HepG2 (cell line): ENCODE measurements at regions not wholly inside any gene's neighbourhood (a gene's known extent, or its start where the extent isn't known, plus 50 kb on each side); places are given as distances from the start of the nearest gene placed in this dataset.

Source experiments
- ATAC-seq: fragments of 200-7000 bp; cut with Tn5 transposase; 3 replicates; pipeline ENCODE4 v1.9.1; 2020; ENCODE audit warnings: mild to moderate bottlenecking, moderate library complexity
- BruUV-seq: library from RNA; stranded (reverse); fragments of 400-500 nt; replicated peaks from 2 replicates; lab custom pipeline; 2021; lab: Mats Ljungman, UMichigan
- CTCF ChIA-PET: fragments of 300-600 bp; formaldehyde crosslinking; extraction: SDS; loops from one replicate; lab custom pipeline; 2021; ENCODE audit warnings: low total read pairs, inconsistent platforms, low intra/inter-chr PET ratio; lab: Yijun Ruan, JAX
- POLR2A ChIA-PET: fragments of 350-600 bp; sonication (Branson Sonifier 250); formaldehyde crosslinking; loops from one replicate; lab custom pipeline; 2020; ENCODE audit warnings: antibody characterized with exemption, inconsistent platforms; lab: Yijun Ruan, JAX
- DNase-seq: peaks from one replicate; pipeline ENCODE4 v3.0.0-alpha.2; 2015; ENCODE audit warnings: low spot score
- FAIRE-seq: peaks from 3 replicates; lab custom pipeline; 2011; peaks lifted over from hg19 to GRCh38; lab: Jason Lieb, UNC
- H2AFZ ChIP-seq: one replicate; pipeline ENCODE4 v1.6.1; 2011; ENCODE audit warnings: low read length, inconsistent platforms
- H3K27ac ChIP-seq: fragments of 300-600 bp; 3 replicates; pipeline ENCODE4 v1.8.0; 2011; ENCODE audit warnings: mixed run types, mild to moderate bottlenecking, mixed read lengths, low read length, inconsistent platforms; ENCODE audit not compliant: insufficient read depth; ENCODE audit errors: extremely low read length
- H3K27me3 ChIP-seq, 2 experiments: fragments of 200-600 bp in 1 of 2; 2 replicates in 1 of 2; 3 replicates in 1 of 2; pipeline versions ENCODE4 v1.6.0 to v1.8.0; 2011; ENCODE audit warnings: low read length in 2 of 2, mild to moderate bottlenecking in 2 of 2, moderate library complexity in 2 of 2, inconsistent platforms in 1 of 2; ENCODE audit not compliant: insufficient read depth in 2 of 2, control insufficient read depth in 1 of 2
- H3K36me3 ChIP-seq, 2 experiments: fragments of 200-600 bp in 1 of 2; replicated peaks in 1 of 2; 2 replicates in 1 of 2; 3 replicates in 1 of 2; pipeline versions ENCODE4 v1.5.1 to v1.8.0; 2011; ENCODE audit warnings: low read length in 2 of 2, inconsistent platforms in 1 of 2; ENCODE audit not compliant: insufficient read depth in 2 of 2, control insufficient read depth in 1 of 2
- H3K4me1 ChIP-seq: 2 replicates; pipeline ENCODE4 v1.5.1; 2012; ENCODE audit warnings: low read length, inconsistent platforms; ENCODE audit not compliant: insufficient read depth
- H3K4me2 ChIP-seq: 2 replicates; pipeline ENCODE4 v1.6.0; 2011; ENCODE audit warnings: low read depth, low read length, inconsistent platforms
- H3K4me3 ChIP-seq, 3 experiments: fragments of 200-600 bp in 1 of 3; sonication (generic), shearing (Covaris generic) in 1 of 3; replicated peaks in 1 of 3; 2 replicates each; pipeline ENCODE4 v1.5.1; 2011 to 2016; ENCODE audit warnings: low read length in 3 of 3, inconsistent platforms in 2 of 3, low read depth in 2 of 3, mild to moderate bottlenecking in 2 of 3, control low read depth in 1 of 3, mixed read lengths in 1 of 3; ENCODE audit not compliant: insufficient read depth in 1 of 3
- H3K79me2 ChIP-seq: one replicate; pipeline ENCODE4 v1.6.1; 2011; ENCODE audit warnings: low read length, inconsistent platforms; ENCODE audit not compliant: insufficient read depth
- H3K9ac ChIP-seq: 2 replicates; pipeline ENCODE4 v1.6.0; 2011; ENCODE audit warnings: mild to moderate bottlenecking, low read depth, low read length, inconsistent platforms; ENCODE audit not compliant: insufficient read depth
- H3K9me3 ChIP-seq: 2 replicates; pipeline ENCODE4 v1.5.1; 2012; ENCODE audit warnings: mild to moderate bottlenecking, low read length
- H4K20me1 ChIP-seq: 2 replicates; pipeline ENCODE4 v1.6.0; 2011; ENCODE audit warnings: inconsistent platforms, mild to moderate bottlenecking, low read length, moderate library complexity; ENCODE audit not compliant: insufficient read depth
- CBX2 ChIP-seq, 2 experiments: fragments of 200-600 bp in 1 of 2; sonication (generic); formaldehyde crosslinking in 1 of 2; IDR thresholded peaks; 2 replicates each; pipeline versions ENCODE4 v1.7.0 to v1.8.1; 2018 to 2022; ENCODE audit warnings: low read depth in 2 of 2, low read length in 1 of 2, mild to moderate bottlenecking in 1 of 2, missing genetic modification reagents in 1 of 2
- CEBPB ChIP-seq: IDR thresholded peaks from 2 replicates; pipeline ENCODE4 v1.6.1; 2011; ENCODE audit warnings: low read depth, low read length, improper control_type of control experiment, borderline replicate concordance
- FOXJ3 ChIP-seq: sonication (generic); formaldehyde crosslinking; IDR thresholded peaks from 2 replicates; pipeline ENCODE4 v1.4.0; 2020; ENCODE audit warnings: missing genetic modification reagents, mild to moderate bottlenecking, borderline replicate concordance
- FOXK1 ChIP-seq: sonication (generic); formaldehyde crosslinking; IDR thresholded peaks from 2 replicates; pipeline ENCODE4 v1.4.0; 2020; ENCODE audit warnings: low read depth, missing genetic modification reagents, borderline replicate concordance
- HMGXB3 ChIP-seq: sonication (generic); formaldehyde crosslinking; IDR thresholded peaks from 2 replicates; pipeline ENCODE4 v1.4.0; 2020; ENCODE audit warnings: missing genetic modification reagents, borderline replicate concordance
- HOMEZ ChIP-seq: IDR thresholded peaks from 2 replicates; pipeline ENCODE4 v1.6.1; 2016; ENCODE audit warnings: low read depth
- KLF16 ChIP-seq, 2 experiments: sonication (generic) in 1 of 2; formaldehyde crosslinking in 1 of 2; IDR thresholded peaks; 2 replicates each; pipeline versions ENCODE4 v1.6.1 to v1.8.0; 2016 to 2023; ENCODE audit warnings: missing genetic modification reagents in 2 of 2, missing compliant biosample characterization in 1 of 2
- MBNL3 ChIP-seq: fragments of 250-450 bp; sonication (Bioruptor Pico); conservative IDR thresholded peaks from 2 replicates; pipeline ENCODE4 v1.8.0; 2022; ENCODE audit warnings: mild to moderate bottlenecking, inconsistent platforms
- NFRKB ChIP-seq: fragments of 450-650 bp; IDR thresholded peaks from 2 replicates; pipeline ENCODE4 v1.6.1; 2017
- PBX2 ChIP-seq: IDR thresholded peaks from 2 replicates; pipeline ENCODE4 v1.6.1; 2016; ENCODE audit warnings: control low read depth
- SOX5 ChIP-seq: IDR thresholded peaks from 2 replicates; pipeline ENCODE4 v1.6.1; 2016; ENCODE audit warnings: borderline replicate concordance
- ZFP62 ChIP-seq: sonication (generic); formaldehyde crosslinking; IDR thresholded peaks from 2 replicates; pipeline ENCODE4 v1.4.0; 2020; ENCODE audit warnings: missing genetic modification reagents
- ZKSCAN1 ChIP-seq: fragments of 150-350 bp; IDR thresholded peaks from 2 replicates; pipeline ENCODE4 v1.6.1; 2014; ENCODE audit warnings: low read length
- ZNF432 ChIP-seq: sonication (generic); formaldehyde crosslinking; IDR thresholded peaks from 2 replicates; pipeline ENCODE4 v1.5.0; 2020; ENCODE audit warnings: missing genetic modification reagents, mild to moderate bottlenecking, borderline replicate concordance
- ZNF567 ChIP-seq: sonication (generic); formaldehyde crosslinking; IDR thresholded peaks from 2 replicates; pipeline ENCODE4 v1.8.1; 2023; ENCODE audit warnings: mild to moderate bottlenecking, missing genetic modification reagents, borderline replicate concordance
- ZNF770 ChIP-seq: sonication (generic); formaldehyde crosslinking; IDR thresholded peaks from 2 replicates; pipeline ENCODE4 v1.5.0; 2020; ENCODE audit warnings: mild to moderate bottlenecking, missing genetic modification reagents
- WGBS: methylation state at CpG from one replicate; pipeline ENCODE4 v1.1.6; 2017; ENCODE audit warnings: low lambda C conversion rate; 5-methylcytosine and 5-hydroxymethylcytosine counted together
- in situ Hi-C: cut with HindIII; loops from 2 replicates; pipeline ENCODE4 v1.10.0; 2017; ENCODE audit warnings: low pct_unique_long_range_greater_than_20kb; ENCODE audit not compliant: extremely low pct_ligation_motif_present
- intact Hi-C: fragments of 100-400 bp; cut with micrococcal nuclease; formaldehyde crosslinking; loops from one replicate; pipeline ENCODE4 v1.10.0; 2022; ENCODE audit not compliant: unreplicated experiment

- Histone ChIP-seq H3K36me3 (no peaks in the 10 kb centered on the region), H3K27me3 (no peaks in the 10 kb centered on the region), H3K4me2 (no peak overlapping the region), H3K9me3 (no peaks in the 10 kb centered on the region), H3K79me2 (no peaks in the 10 kb centered on the region), H3K9ac (no peak overlapping the region), H3K4me3 (no peak overlapping the region), H3K27ac (no peak overlapping the region), H2AFZ (no peak overlapping the region), H3K4me1 (peaks cover 10% of the 10 kb centered on the region), H4K20me1 (no peaks in the 10 kb centered on the region)
- intact Hi-C loops (no loop called here), in situ Hi-C loops (no loop called here)
- no TSS peak for BruUV-seq
- ChIA-PET CTCF (no interaction called here), POLR2A (no interaction called here)
- DNase-seq (peak; percentile 61), ATAC-seq (peak; percentile 72), FAIRE-seq (no peak)
- WGBS, result 2% methylated on average over 2 of the region's 2 CpGs
- no peak for TF ChIP-seq HMGXB3
- TF ChIP-seq FOXJ3 (CRISPR knock-in tag), result peak; percentile 45; the same call in 1 of the 2 replicates
- no peak for TF ChIP-seq ZNF567
- TF ChIP-seq HOMEZ (CRISPR knock-in tag), result peak; percentile 40; the same call in 1 of the 2 replicates
- TF ChIP-seq ZNF770 (CRISPR knock-in tag), result no peak
- no peak for TF ChIP-seq ZNF432 (CRISPR knock-in tag)
- TF ChIP-seq PBX2 (CRISPR knock-in tag), result no peak
- TF ChIP-seq ZFP62, result no peak
- TF ChIP-seq CBX2 (IDR thresholded peaks at IDR 0.05; ENCODE audit: low read depth, low read length), result no peak
- TF ChIP-seq CBX2 (CRISPR knock-in tag; IDR thresholded peaks at IDR 0.05; ENCODE audit: low read depth), result no peak
- no peak for TF ChIP-seq MBNL3
- TF ChIP-seq SOX5 (CRISPR knock-in tag), result peak; percentile 85
- no peak for TF ChIP-seq NFRKB
- TF ChIP-seq CEBPB, result peak; percentile 22; the same call in 1 of the 2 replicates
- TF ChIP-seq KLF16 (CRISPR knock-in tag; IDR thresholded peaks at IDR 0.05), result peak in 1 of 2 experiments; percentile 48; a peak in 1 of 4 replicates
- no peak for TF ChIP-seq FOXK1 (CRISPR knock-in tag)
- TF ChIP-seq ZKSCAN1, result no peak
These were observed 150.5 kb downstream of the TMEM161B start for GRCh38 chr5:88118179-88118578.
